ENCODE measurements at regions not wholly inside any gene's neighbourhood (a gene's known extent, or its start where the extent isn't known, plus 50 kb on each side); places are given as distances from the start of the nearest gene placed in this dataset.
"Not testable (repeated sequence)": the region's sequence is repeated elsewhere in the genome, so short reads cannot be mapped to it uniquely, and the experiment has no call there.

GRCh38 chr20:53800418-53800817 lies 206.8 kb upstream of the ZNF217 start:
- no peak for DNase-seq

GRCh38 chr20:53797085-53797484 lies 203.4 kb upstream of the ZNF217 start:
- no peak for DNase-seq

DNA sequence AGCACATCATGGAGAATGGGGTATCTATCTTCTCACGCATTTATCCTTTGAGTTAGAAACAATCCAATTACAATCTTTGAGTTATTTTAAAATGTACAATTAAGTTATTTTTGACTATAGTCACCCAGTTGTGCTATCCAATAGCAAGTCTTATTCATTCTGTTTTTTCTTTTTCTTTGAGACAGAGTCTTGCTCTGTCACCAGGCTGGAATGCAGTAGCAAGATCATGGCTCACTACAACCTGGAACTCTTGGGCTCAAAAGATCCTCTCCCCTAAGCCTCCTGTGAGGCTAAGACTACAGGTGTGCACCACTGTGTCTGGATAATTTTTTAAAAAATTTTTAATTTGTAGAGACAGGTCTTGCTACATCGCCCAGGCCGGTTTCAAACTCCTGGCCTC lies 201.5 kb upstream of the ZNF217 start:
- no peak for DNase-seq

DNA sequence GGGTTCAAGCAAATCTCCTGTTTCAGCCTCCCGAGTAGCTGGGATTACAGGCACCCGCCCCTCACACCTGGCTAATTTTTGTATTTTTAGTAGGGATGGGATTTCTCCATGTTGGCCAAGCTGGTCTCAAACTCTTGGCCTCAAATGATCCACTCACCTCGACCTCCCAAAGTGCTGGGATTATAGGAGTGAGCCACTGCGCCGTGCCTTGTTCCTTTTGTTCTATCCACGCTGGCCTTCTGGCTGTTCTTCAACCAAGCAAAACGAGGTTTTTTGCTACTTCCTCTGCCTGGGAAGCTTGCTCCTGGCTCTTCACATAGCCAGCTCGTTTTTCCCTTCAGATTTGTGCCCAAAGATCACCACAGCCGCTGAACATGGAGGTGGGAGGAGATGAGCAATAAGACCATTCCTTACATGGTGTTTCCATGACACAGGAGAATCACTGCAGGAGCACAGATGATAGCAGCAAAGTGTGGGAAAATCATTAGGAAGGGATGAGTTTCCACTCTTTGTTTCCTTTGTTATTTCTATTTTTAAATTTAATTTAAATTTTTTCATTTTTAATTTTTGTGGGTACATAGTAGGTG lies 201.0 kb upstream of the ZNF217 start:
- DNase-seq: peak in 1 of 4 experiments; percentile 10

- no peak for DNase-seq
Measured at GRCh38 chr20:53793783-53794383, 200.2 kb upstream of the ZNF217 start.

DNA sequence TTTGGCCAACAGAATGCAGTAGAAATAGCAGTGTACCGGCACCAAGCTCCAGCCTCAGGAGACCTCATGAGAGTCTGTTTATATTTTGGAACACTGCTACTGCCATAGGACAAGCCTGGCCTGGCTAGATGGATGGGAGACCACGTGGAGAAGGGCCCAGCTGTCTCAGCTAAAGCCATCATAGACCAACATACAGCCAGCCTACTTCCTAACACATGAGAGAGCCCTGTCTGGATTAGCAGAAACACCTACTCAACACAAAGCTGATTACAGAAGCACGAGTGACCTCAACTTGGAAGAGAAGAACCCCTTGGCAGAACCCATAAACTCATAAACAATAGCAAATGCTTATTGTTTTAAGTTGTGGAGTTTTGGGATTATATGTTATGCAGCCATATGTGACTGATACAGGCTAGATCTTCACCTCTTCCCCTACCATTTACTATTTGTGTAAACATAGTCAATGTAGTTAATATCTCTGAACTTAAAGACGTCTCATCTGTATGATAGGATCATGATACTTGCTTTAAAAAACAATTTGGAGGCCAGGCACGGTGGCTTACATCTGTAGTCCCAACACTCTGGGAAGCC lies 199.4 kb upstream of the ZNF217 start:
- DNase-seq: peak; percentile 15 to 59 (median 49)

- DNase-seq: peak in 2 of 4 experiments; percentile 29 to 39
Measured at GRCh38 chr20:53789989-53790675, 196.5 kb upstream of the ZNF217 start.

DNA sequence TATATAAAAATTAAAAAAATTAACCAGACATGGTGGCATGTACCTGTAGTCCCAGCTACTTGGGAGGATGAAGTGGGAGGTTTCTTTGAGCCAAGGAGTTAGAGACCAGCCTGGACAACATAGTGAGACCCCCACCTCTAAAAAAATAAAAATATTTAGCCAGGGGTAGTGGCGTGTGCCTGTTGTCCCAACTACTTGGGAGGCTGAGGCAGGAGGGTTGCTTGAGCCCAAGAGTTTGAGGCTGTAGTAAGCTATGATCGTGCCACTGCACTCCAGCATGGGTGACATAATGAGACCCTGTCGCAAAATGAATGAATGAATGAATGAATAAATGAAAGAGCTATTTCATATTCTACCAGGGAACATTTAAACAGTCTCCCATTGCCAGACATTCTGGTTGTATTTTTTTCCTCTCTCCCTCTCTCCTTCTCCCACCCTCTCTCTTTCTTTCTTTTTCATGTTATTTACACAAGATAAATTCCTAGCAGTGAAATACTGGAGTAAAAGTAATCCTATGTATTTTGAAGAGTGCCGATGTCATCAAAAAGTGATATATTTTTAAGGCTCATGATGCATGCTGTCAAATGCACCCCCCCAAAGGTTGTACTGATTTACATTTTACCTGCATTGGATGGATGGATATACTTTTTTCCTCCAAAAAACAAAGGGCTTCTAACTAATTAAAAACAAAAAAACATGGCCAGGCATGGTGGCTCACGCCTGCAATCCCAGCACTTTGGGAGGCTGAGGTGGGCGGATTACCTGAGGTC lies 194.8 kb upstream of the ZNF217 start:
- no peak for DNase-seq

DNA sequence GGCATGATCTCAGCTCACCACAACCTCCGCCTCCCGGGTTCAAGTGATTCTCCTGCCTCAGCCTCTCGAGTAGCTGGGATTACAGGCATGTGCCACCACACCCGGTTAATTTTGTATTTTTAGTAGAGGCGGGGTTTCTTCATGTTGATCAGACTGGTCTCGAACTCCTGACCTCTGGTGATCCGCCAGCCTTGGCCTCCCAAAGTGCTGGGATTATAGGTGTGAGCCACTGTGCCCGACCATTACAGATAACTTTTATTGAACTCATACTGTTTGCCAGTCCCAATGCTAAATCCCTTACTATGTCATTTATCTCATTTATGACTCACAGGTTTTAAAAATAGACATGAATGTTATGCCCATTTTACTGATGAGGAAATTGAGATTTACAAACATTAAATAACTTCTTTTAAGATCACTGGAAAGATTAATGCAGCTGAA lies 193.9 kb upstream of the ZNF217 start:
- DNase-seq: peak in 2 of 4 experiments; percentile 21 to 24

DNA sequence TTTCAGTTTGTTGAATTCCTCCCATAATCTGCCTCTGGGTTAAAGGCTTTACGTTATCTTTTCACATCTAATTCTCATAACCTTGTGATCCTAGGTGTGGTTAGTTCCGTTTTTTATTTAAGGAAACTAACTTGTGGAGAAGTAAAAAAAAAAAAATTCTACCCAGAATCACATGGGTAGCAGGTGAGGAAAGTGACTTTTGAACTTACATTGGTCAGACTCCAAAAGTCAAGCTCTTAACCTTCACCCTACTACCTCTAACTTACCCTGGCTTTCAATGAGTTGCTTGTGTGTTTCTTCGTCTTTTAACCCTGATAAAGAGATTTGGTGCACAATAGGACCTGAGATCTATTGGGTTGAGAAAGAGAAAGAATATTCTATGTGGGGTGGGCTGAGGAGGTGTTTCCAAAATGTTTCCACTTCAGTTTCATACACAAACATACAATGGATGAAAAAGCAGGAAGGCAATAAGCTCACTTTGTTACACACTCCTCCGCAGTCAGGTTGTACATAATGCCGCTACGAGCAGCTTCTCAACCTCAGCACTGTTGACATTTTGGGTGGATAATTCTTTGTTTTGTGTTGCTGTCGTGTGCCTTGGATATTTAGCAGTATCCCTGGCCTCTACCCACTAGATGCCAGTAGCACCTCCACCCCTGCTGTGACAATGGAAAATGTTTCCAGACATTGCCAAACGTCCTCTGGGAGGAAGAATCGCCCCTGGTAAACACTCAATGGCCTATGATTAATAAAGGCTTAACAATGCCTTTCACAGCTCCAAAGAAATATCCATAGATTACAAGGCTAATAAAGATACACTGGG lies 193.0 kb upstream of the ZNF217 start:
- DNase-seq: peak in 3 of 4 experiments; percentile 9 to 25 (median 22)

- DNase-seq: no peak
Measured at GRCh38 chr20:53786071-53786444, 192.4 kb upstream of the ZNF217 start.

- DNase-seq: no peak
Measured at GRCh38 chr20:53785320-53785719, 191.7 kb upstream of the ZNF217 start.

GRCh38 chr20:53783768-53784167 lies 190.1 kb upstream of the ZNF217 start:
- no peak for DNase-seq

DNA sequence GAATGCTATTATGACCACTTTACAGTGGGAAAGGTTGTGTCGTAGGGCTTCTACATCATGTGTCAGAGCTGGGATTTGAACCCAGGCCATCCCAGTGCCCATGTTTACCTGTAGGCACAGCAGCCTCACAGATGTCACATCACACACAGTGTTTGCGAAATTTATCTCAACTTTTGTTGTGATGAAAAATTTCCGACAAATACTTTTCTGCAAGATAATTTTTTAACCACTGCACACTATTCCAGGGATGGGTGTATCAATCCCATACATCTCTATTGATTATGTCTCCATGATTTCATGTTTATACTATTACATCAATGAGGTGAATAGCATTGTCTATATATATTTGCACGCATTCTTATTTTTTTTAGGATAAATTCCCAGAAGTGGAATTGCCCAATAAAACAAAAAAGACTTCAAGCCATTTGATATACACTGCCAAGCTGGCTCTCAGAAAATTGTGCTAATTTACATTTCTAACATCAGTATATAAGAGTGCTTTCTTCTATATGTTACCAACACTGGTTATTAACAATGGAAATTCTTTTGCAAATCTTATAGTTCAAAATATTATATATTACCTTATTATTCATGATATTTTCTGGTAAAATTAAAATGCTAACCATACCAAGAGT lies 189.1 kb upstream of the ZNF217 start:
- no peak for DNase-seq

- DNase-seq: no peak
Measured at GRCh38 chr20:53779822-53780221, 186.2 kb upstream of the ZNF217 start.

DNA sequence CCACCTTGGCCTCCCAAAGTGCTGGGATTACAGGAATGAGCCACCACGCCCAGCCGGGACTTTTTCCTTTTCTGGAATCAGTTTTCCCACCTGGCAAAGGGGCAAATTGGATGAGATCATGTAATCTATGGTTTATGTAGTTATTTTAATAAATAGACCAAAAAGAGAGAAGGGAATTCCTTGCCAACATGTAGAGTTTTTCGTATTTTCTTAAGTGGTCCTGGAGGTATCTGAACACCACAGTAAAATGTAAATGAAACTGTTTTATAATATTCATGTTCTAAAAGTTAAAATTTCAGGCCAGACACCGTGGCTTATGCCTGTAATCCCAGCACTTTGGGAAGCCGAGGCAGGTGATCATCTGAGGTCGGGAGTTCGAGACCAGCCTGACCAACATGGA lies 185.1 kb upstream of the ZNF217 start:
- DNase-seq: no peak

DNA sequence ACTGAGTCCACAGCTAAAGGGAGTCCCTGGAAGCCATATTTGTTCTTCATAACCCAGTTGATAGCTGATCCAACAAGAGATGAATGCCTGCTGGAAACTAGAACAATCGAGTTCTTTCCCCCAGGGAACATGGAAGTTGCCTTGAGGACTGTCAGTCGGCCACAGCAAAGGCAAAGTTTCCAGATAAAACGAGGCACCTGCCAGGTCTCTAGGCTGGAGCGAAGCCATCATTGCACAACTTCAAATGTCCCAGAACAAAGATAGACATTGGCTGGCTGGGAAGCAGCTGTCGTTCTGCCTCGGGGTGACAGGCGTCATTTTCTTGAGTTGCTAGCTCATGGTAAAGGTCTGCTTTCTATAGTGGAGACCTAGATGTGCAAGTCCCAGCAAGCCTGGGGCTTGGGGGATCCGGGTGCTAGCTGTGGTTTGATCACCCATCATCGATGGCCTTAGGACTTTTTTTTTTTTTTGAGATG lies 184.4 kb upstream of the ZNF217 start:
- no peak for DNase-seq

DNA sequence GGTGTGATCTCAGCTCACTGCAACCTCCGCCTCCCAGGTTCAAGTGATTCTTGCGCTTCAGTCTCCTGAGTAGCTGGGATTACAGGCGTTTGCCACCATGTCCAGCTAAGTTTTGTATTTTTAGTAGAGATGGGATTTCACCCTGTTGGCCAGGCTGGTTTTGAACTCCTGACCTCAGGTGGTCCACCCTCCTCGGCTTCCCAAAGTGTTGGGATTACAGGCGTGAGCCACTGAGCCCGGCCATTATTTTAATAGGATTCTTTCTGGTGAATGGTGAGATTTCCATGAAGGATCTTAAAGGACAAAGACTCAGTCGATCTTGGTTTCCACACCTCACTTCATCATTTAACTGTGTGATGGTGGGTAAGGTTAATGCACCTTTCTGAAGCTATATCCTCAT lies 183.8 kb upstream of the ZNF217 start:
- DNase-seq: not testable (repeated sequence)

DNA sequence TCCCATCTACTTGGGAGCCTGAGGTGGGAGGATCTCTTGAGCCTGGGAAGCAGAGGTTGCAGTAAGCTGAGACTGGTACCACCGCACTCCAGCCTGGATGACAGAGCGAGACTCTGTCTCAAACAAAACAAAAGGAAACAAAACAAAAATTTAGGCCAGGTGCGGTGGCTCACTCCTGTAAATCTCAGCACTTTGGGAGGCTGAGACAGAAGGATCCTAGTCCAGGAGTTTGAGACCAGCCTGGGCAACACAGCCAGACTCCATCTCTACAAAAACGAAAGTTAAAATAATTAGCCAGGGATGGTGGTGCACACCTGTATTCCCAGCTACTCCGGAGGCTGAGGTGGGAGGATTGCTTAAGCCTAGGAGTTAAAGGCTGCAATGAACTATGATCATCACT lies 183.2 kb upstream of the ZNF217 start:
- DNase-seq: no peak

- DNase-seq: peak in 1 of 4 experiments; percentile 20
Measured at GRCh38 chr20:53774461-53775203, 181.0 kb upstream of the ZNF217 start.

Measured in suppressor macrophage (primary cell).